ENCODE measurements at regions not wholly inside any gene's neighbourhood (a gene's known extent, or its start where the extent isn't known, plus 50 kb on each side); places are given as distances from the start of the nearest gene placed in this dataset.

DNA sequence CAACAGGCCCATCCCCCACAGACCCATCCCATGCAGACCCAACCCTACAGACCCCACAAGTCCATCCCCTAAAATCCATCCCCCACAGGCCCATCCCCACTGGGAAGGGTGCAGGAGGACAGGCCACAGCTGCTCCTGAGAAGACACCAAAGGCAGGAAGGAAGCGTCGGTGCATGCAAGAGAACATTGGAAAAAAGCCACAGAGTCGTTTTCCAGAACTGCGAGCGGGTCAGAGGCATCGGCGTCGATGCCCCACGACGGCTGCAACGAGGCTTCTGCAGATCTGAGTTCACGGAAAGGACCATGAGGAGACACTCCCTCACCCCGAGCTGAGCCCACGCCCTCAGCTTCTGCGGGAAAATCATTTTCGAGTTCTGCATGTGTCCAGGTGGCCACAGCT is 59.6 kb upstream of the GALNT9 start:
- TF ChIP-seq, protein P1, sequence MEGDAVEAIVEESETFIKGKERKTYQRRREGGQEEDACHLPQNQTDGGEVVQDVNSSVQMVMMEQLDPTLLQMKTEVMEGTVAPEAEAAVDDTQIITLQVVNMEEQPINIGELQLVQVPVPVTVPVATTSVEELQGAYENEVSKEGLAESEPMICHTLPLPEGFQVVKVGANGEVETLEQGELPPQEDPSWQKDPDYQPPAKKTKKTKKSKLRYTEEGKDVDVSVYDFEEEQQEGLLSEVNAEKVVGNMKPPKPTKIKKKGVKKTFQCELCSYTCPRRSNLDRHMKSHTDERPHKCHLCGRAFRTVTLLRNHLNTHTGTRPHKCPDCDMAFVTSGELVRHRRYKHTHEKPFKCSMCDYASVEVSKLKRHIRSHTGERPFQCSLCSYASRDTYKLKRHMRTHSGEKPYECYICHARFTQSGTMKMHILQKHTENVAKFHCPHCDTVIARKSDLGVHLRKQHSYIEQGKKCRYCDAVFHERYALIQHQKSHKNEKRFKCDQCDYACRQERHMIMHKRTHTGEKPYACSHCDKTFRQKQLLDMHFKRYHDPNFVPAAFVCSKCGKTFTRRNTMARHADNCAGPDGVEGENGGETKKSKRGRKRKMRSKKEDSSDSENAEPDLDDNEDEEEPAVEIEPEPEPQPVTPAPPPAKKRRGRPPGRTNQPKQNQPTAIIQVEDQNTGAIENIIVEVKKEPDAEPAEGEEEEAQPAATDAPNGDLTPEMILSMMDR (conservative IDR thresholded peaks at IDR 0.05): no peak
- no peak for TF ChIP-seq EZH2 (IDR thresholded peaks at IDR 0.05; ENCODE audit: low read depth)
- intact Hi-C loops (cut with micrococcal nuclease; ENCODE audit: unreplicated experiment): no loop called here
- no peaks in the 10 kb centered on the region for H3K4me1 ChIP-seq (replicated peaks; ENCODE audit: insufficient read depth)
- H3K9me2 ChIP-seq (ENCODE audit: insufficient read depth): no peaks in the 10 kb centered on the region
- H3K36me3 ChIP-seq (ENCODE audit: low read depth): no peaks in the 10 kb centered on the region
- H3K27ac ChIP-seq: no peak overlapping the region
- H4K20me1 ChIP-seq (ENCODE audit: insufficient read depth): no peaks in the 10 kb centered on the region; the same call in 1 of the 2 replicates
- POLR2A ChIA-PET (ENCODE audit: unreplicated experiment): no interaction called here
- DNase-seq: no peak
- H3K4me3 ChIP-seq: no peak overlapping the region
- H3K9me3 ChIP-seq (ENCODE audit: insufficient read depth, low read depth): no peaks in the 10 kb centered on the region
- peaks cover 67% of the 10 kb centered on the region for H3K27me3 ChIP-seq (ENCODE audit: insufficient read depth, low read depth)
- H3K4me2 ChIP-seq: no peak overlapping the region
- no peaks in the 10 kb centered on the region for H3F3A ChIP-seq (ENCODE audit: insufficient read depth, low read depth)
- no peak overlapping the region for H2AFZ ChIP-seq
- H3K79me2 ChIP-seq (ENCODE audit: low read depth): no peaks in the 10 kb centered on the region
- BruUV-seq (replicated peaks): no TSS peak
- CTCF ChIA-PET: no interaction called here

DNA sequence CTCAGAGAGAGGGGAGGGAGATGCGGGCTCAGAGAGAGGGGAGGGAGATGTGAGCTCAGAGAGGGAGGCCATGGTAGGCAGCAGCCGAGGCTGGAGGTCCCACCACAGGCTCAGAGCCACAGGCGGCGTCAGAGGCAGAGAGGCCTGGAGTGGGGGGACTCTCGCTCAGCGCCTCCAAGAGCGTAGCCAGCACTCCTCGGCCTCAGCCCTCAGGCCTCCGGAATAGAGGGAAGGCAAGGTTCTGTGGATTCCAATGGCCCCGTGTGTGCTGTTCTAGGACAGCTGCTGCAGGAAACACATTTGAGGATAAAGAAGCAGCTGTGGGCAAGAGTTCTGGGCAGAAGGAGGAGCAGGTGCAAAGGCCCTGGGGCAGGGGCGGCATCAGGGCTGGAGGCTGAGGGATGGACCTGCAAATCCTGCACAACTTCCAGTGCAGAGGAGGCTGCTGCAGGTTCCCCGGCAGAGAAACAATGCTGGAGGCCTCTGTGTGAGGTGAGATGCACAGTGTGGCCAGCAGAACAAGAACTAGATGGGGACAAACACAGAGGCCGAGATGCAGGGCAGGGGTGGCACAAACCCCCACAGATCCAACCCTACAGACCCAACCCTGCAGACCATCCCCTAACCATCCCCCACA is 59.1 kb upstream of the GALNT9 start:
- H3K9me2 ChIP-seq (ENCODE audit: insufficient read depth): no peaks in the 10 kb centered on the region
- H4K20me1 ChIP-seq (ENCODE audit: insufficient read depth): no peaks in the 10 kb centered on the region; the same call in 1 of the 2 replicates
- no peaks in the 10 kb centered on the region for H3K36me3 ChIP-seq (ENCODE audit: low read depth)
- H2AFZ ChIP-seq: no peak overlapping the region
- H3K4me3 ChIP-seq: no peak overlapping the region
- H3K79me2 ChIP-seq (ENCODE audit: low read depth): no peaks in the 10 kb centered on the region
- POLR2A ChIA-PET (ENCODE audit: unreplicated experiment): no interaction called here
- peaks cover 72% of the 10 kb centered on the region for H3K27me3 ChIP-seq (ENCODE audit: insufficient read depth, low read depth)
- DNase-seq: no peak
- H3K9me3 ChIP-seq (ENCODE audit: insufficient read depth, low read depth): no peaks in the 10 kb centered on the region
- H3F3A ChIP-seq (ENCODE audit: insufficient read depth, low read depth): no peaks in the 10 kb centered on the region
- H3K27ac ChIP-seq: no peak overlapping the region
- H3K4me1 ChIP-seq (replicated peaks; ENCODE audit: insufficient read depth): no peaks in the 10 kb centered on the region
- intact Hi-C loops (cut with micrococcal nuclease; ENCODE audit: unreplicated experiment): no loop called here
- TF ChIP-seq EZH2 (IDR thresholded peaks at IDR 0.05; ENCODE audit: low read depth): no peak
- no TSS peak for BruUV-seq (replicated peaks)
- CTCF ChIA-PET: interaction anchor here (0.6 kb wide), 1 partner anchor 193 kb away, joined by 3 read pairs; no protein-coding TSS in a partner anchor
- H3K4me2 ChIP-seq: no peak overlapping the region

DNA sequence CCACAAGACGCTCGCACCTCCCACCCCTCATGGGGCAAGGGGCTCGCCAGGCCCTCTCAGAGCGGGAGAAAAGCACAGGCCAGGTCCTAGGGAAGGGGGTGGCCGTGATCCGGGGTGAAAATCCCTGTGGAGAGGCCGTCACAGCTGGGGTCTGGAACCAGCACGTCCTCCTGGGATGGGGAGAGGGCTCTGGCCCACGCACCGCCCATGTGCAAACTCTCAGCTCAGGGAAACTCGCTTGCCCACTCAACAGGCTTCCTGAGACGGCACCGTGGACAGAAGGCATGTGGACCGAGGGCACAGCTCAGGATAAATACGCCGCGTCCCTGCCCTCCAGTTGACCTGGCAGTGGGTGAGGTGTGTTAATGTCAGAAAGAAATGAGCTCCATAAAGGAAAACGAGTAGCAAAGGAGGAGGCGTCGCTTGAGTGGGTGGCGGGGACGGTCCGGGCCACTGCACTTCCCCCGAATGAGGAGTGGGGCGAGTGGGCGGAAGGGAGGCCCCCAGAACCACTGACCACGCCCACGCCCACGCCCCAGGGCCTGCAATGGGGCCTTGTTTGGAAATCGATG is 57.6 kb upstream of the GALNT9 start:
- peaks cover 84% of the 10 kb centered on the region for H3K27me3 ChIP-seq (ENCODE audit: insufficient read depth, low read depth)
- H3K4me1 ChIP-seq (replicated peaks; ENCODE audit: insufficient read depth): no peaks in the 10 kb centered on the region
- H4K20me1 ChIP-seq (ENCODE audit: insufficient read depth): no peaks in the 10 kb centered on the region; the same call in 1 of the 2 replicates
- no peak overlapping the region for H3K27ac ChIP-seq
- H3K9me3 ChIP-seq (ENCODE audit: insufficient read depth, low read depth): no peaks in the 10 kb centered on the region
- H3K4me3 ChIP-seq: no peak overlapping the region
- no peak overlapping the region for H2AFZ ChIP-seq
- intact Hi-C loops (cut with micrococcal nuclease; ENCODE audit: unreplicated experiment): no loop called here
- POLR2A ChIA-PET (ENCODE audit: unreplicated experiment): interaction anchor here (0.6 kb wide), 1 partner anchor 98 kb away, joined by 4 read pairs; no protein-coding TSS in a partner anchor
- no peak for TF ChIP-seq EZH2 (IDR thresholded peaks at IDR 0.05; ENCODE audit: low read depth)
- BruUV-seq (replicated peaks): no TSS peak
- no peaks in the 10 kb centered on the region for H3K9me2 ChIP-seq (ENCODE audit: insufficient read depth)
- no peak for DNase-seq
- no peak overlapping the region for H3K4me2 ChIP-seq
- CTCF ChIA-PET: no interaction called here
- no peaks in the 10 kb centered on the region for H3K36me3 ChIP-seq (ENCODE audit: low read depth)
- no peaks in the 10 kb centered on the region for H3K79me2 ChIP-seq (ENCODE audit: low read depth)
- no peaks in the 10 kb centered on the region for H3F3A ChIP-seq (ENCODE audit: insufficient read depth, low read depth)

DNA sequence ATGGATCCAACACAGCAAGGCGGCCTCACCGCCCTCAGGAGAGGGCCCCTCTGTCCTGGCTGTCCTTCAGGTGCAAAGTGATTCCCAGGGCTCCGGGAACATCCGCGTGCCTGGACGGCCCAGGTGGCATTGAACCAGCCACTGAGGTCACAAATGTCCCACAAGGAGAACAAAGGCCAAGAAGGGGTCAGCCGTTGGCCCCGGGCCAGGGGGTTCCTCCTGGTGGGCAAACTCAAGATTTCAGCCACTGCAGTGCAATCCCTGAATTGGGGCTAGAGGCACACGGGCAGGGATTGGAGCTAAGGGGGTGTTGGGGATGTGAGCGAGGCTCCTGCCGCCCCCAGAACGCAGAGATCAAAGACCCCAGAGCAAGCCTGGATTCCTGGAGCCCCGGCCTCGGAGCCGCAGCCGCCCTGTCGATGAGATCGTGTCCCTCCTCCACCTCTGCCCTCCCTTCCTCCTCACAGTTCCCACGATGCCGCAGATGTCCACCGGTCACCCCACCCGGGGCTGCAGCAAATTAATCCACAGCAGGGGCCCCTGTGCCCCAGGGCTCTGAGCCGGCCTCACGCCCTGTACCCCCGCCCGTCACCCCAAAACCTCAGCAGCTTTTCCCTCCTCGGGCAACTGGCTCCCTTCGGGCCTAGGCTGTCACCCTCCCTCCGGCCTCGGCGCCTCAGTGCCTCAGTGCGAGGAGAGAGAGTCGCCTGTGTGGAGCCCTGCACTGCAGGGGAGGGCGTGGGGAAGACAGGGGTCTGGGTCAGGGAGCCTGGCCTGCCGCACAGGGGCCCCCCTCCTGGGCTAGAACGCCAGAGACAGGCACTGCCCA is 56.7 kb upstream of the GALNT9 start:
- TF ChIP-seq EZH2 (IDR thresholded peaks at IDR 0.05; ENCODE audit: low read depth): peak; percentile 53; the same call in 1 of the 2 replicates
- TF ChIP-seq, protein P1 (conservative IDR thresholded peaks at IDR 0.05): no peak
- peaks cover 87% of the 10 kb centered on the region for H3K27me3 ChIP-seq (ENCODE audit: insufficient read depth, low read depth)
- ChIA-PET POLR2A (ENCODE audit: unreplicated experiment) (no interaction called here), CTCF (no interaction called here)
- no peaks in the 10 kb centered on the region for H3K79me2 ChIP-seq (ENCODE audit: low read depth)
- no peaks in the 10 kb centered on the region for H3K9me2 ChIP-seq (ENCODE audit: insufficient read depth)
- no peak overlapping the region for H3K27ac ChIP-seq
- H3K9me3 ChIP-seq (ENCODE audit: insufficient read depth, low read depth): no peaks in the 10 kb centered on the region
- no peak for DNase-seq
- intact Hi-C loops (cut with micrococcal nuclease; ENCODE audit: unreplicated experiment): no loop called here
- H2AFZ ChIP-seq: no peak overlapping the region
- no TSS peak for BruUV-seq (replicated peaks)
- H3F3A ChIP-seq (ENCODE audit: insufficient read depth, low read depth): no peaks in the 10 kb centered on the region
- no peaks in the 10 kb centered on the region for H3K4me1 ChIP-seq (replicated peaks; ENCODE audit: insufficient read depth)
- no peaks in the 10 kb centered on the region for H3K36me3 ChIP-seq (ENCODE audit: low read depth)
- no peaks in the 10 kb centered on the region; the same call in 1 of the 2 replicates for H4K20me1 ChIP-seq (ENCODE audit: insufficient read depth)
- no peak overlapping the region for H3K4me3 ChIP-seq
- no peak overlapping the region for H3K4me2 ChIP-seq
